ENCODE measurements at regions not wholly inside any gene's neighbourhood (a gene's known extent, or its start where the extent isn't known, plus 50 kb on each side); places are given as distances from the start of the nearest gene placed in this dataset.

DNA sequence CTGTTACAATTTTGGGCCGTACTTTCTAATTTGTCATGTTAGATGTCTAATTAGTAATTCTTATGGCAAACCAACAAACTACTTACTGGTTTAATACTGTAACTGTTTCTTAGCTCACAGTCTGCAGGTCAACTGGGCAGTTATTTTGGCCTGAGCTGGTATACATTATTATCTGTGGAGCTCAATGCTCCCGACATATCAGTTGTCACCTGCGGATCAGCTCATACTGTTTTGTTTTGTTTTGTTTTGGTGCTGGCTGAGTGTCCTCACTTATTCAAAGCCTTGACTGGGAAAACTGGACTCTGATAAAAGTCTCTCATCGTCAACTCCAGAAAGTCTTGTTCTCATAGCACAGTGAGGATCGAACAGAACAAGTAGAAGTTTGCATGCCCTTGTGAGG lies 1060.6 kb upstream of the CDH8 start:
- H2AFZ ChIP-seq (ENCODE audit: low read length) = no peak overlapping the region
- H3K9me3 ChIP-seq (ENCODE audit: low read depth, low read length) = no peaks in the 10 kb centered on the region
- H3K36me3 ChIP-seq (ENCODE audit: insufficient read depth, low read length) = no peaks in the 10 kb centered on the region
- H3K27ac ChIP-seq (ENCODE audit: low read depth, low read length) = no peak overlapping the region
- H3K27me3 ChIP-seq (ENCODE audit: insufficient read depth, low read length) = no peaks in the 10 kb centered on the region
- no peak for DNase-seq (ENCODE audit: insufficient read length, low spot score, missing footprints)
- H3K4me1 ChIP-seq (ENCODE audit: insufficient read depth, low read length) = no peaks in the 10 kb centered on the region
- no peaks in the 10 kb centered on the region for H3K79me2 ChIP-seq (ENCODE audit: insufficient read depth, low read length)
- H3K4me3 ChIP-seq (ENCODE audit: insufficient read depth, low read length) = no peak overlapping the region
- no peak overlapping the region for H3K4me2 ChIP-seq (ENCODE audit: insufficient read depth, low read length)
- no peak for TF ChIP-seq CTCF (IDR thresholded peaks at IDR 0.05; ENCODE audit: extremely low read depth, low read depth, low read length)
- no peaks in the 10 kb centered on the region for H4K20me1 ChIP-seq (ENCODE audit: insufficient read depth, low read length)

DNA sequence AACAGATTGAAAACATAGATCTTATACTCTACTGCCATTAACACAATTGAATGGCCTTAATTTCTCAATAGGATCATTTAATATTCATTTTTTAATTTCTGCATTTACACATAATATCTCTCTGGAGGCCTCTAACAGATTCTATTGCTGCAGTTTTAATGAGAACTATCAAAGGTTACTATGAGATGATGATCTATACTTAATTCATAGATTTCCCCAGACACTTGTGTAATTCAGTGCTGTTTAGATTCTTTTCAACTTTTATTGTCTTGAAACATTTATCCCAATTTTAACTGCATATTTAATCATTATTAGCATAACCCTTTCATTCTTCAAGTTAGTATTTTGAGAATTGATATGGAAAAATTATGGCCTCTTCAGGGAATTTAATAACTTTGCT lies 1056.5 kb upstream of the CDH8 start:
- TF ChIP-seq CTCF (IDR thresholded peaks at IDR 0.05; ENCODE audit: extremely low read depth, low read depth, low read length) = no peak
- no peak overlapping the region for H3K4me2 ChIP-seq (ENCODE audit: insufficient read depth, low read length)

GRCh38 chr16:63082101-63082500 lies 1045.9 kb upstream of the CDH8 start:
- Histone ChIP-seq H3K27me3 (ENCODE audit: insufficient read depth, low read length) (no peaks in the 10 kb centered on the region), H2AFZ (ENCODE audit: low read length) (no peak overlapping the region), H3K4me1 (ENCODE audit: insufficient read depth, low read length) (no peaks in the 10 kb centered on the region), H3K9me3 (ENCODE audit: low read depth, low read length) (peaks cover 2% of the 10 kb centered on the region), H3K79me2 (ENCODE audit: insufficient read depth, low read length) (no peaks in the 10 kb centered on the region), H3K4me3 (ENCODE audit: insufficient read depth, low read length) (no peak overlapping the region), H3K36me3 (ENCODE audit: insufficient read depth, low read length) (no peaks in the 10 kb centered on the region), H4K20me1 (ENCODE audit: insufficient read depth, low read length) (no peaks in the 10 kb centered on the region), H3K4me2 (ENCODE audit: insufficient read depth, low read length) (no peak overlapping the region), H3K27ac (ENCODE audit: low read depth, low read length) (no peak overlapping the region)
- DNase-seq (ENCODE audit: insufficient read length, low spot score, missing footprints) = no peak
- TF ChIP-seq CTCF (IDR thresholded peaks at IDR 0.05; ENCODE audit: extremely low read depth, low read depth, low read length) = no peak

More for the DNA sequence above, 1056.5 kb upstream of the CDH8 start:
- Histone ChIP-seq H3K4me1 (ENCODE audit: insufficient read depth, low read length) (no peaks in the 10 kb centered on the region), H3K79me2 (ENCODE audit: insufficient read depth, low read length) (no peaks in the 10 kb centered on the region), H3K9me3 (ENCODE audit: low read depth, low read length) (no peaks in the 10 kb centered on the region), H3K36me3 (ENCODE audit: insufficient read depth, low read length) (no peaks in the 10 kb centered on the region), H2AFZ (ENCODE audit: low read length) (no peak overlapping the region), H3K27ac (ENCODE audit: low read depth, low read length) (no peak overlapping the region), H3K27me3 (ENCODE audit: insufficient read depth, low read length) (no peaks in the 10 kb centered on the region), H3K4me3 (ENCODE audit: insufficient read depth, low read length) (no peak overlapping the region), H4K20me1 (ENCODE audit: insufficient read depth, low read length) (no peaks in the 10 kb centered on the region)
- no peak for DNase-seq (ENCODE audit: insufficient read length, low spot score, missing footprints)

GRCh38 chr16:63080746-63081145 lies 1044.5 kb upstream of the CDH8 start:
- no peak for TF ChIP-seq CTCF (IDR thresholded peaks at IDR 0.05; ENCODE audit: extremely low read depth, low read depth, low read length)
- DNase-seq (ENCODE audit: insufficient read length, low spot score, missing footprints) = no peak
- Histone ChIP-seq H3K4me3 (ENCODE audit: insufficient read depth, low read length) (no peak overlapping the region), H3K4me1 (ENCODE audit: insufficient read depth, low read length) (no peaks in the 10 kb centered on the region), H3K79me2 (ENCODE audit: insufficient read depth, low read length) (no peaks in the 10 kb centered on the region), H3K27ac (ENCODE audit: low read depth, low read length) (no peak overlapping the region), H2AFZ (ENCODE audit: low read length) (no peak overlapping the region), H3K9me3 (ENCODE audit: low read depth, low read length) (peaks cover 4% of the 10 kb centered on the region), H3K36me3 (ENCODE audit: insufficient read depth, low read length) (no peaks in the 10 kb centered on the region), H3K27me3 (ENCODE audit: insufficient read depth, low read length) (no peaks in the 10 kb centered on the region), H3K4me2 (ENCODE audit: insufficient read depth, low read length) (no peak overlapping the region), H4K20me1 (ENCODE audit: insufficient read depth, low read length) (no peaks in the 10 kb centered on the region)

Data from osteoblast (primary cell).